H1 (cell line): ENCODE measurements at regions not wholly inside any gene's neighbourhood (a gene's known extent, or its start where the extent isn't known, plus 50 kb on each side); places are given as distances from the start of the nearest gene placed in this dataset.

Experiments used
- CTCF ChIA-PET: fragments of 300-600 bp; sonication (Branson Sonifier 250); formaldehyde crosslinking; loops from one replicate; lab custom pipeline; 2021; ENCODE audit not compliant: partially characterized antibody; lab: Charles Lee
- POLR2A ChIA-PET: fragments of 300-600 bp; sonication (Branson Sonifier 250); formaldehyde crosslinking; loops from one replicate; lab custom pipeline; 2021; ENCODE audit warnings: inconsistent platforms; ENCODE audit not compliant: partially characterized antibody; lab: Charles Lee
- DNase-seq, 2 experiments: peaks; one replicate each; pipeline versions ENCODE4 v3.0.0 to v3.0.0-alpha.2; 2010 to 2022; ENCODE audit warnings: low spot score in 2 of 2, low read depth in 1 of 2, mixed read lengths in 1 of 2
- FAIRE-seq: peaks from 2 replicates; lab custom pipeline; 2011; peaks lifted over from hg19 to GRCh38; lab: Jason Lieb, UNC
- H2AFZ ChIP-seq: 2 replicates; pipeline ENCODE4 v1.8.1; 2012; ENCODE audit warnings: low read length, inconsistent platforms
- H2AK5ac ChIP-seq: 2 replicates; pipeline ENCODE4 v1.6.1; 2013; ENCODE audit warnings: low read depth, low read length
- H2BK120ac ChIP-seq: replicated peaks from 2 replicates; pipeline ENCODE3; 2013; ENCODE audit warnings: low read depth, low read length, inconsistent platforms
- H2BK12ac ChIP-seq: 2 replicates; pipeline ENCODE4 v1.6.1; 2013; ENCODE audit warnings: low read depth, low read length
- H2BK15ac ChIP-seq: 2 replicates; pipeline ENCODE4 v1.6.1; 2013; ENCODE audit warnings: low read length
- H2BK20ac ChIP-seq: 2 replicates; pipeline ENCODE4 v1.6.1; 2013; ENCODE audit warnings: low read length
- H2BK5ac ChIP-seq: 2 replicates; pipeline ENCODE4 v1.6.1; 2013; ENCODE audit warnings: low read depth, low read length
- H3K14ac ChIP-seq: 2 replicates; pipeline ENCODE4 v1.6.1; 2013; ENCODE audit warnings: inconsistent platforms; ENCODE audit not compliant: insufficient read length
- H3K18ac ChIP-seq: 2 replicates; pipeline ENCODE4 v1.6.1; 2013; ENCODE audit warnings: low read length; ENCODE audit errors: extremely low read depth
- H3K23ac ChIP-seq: 2 replicates; pipeline ENCODE4 v1.6.1; 2013; ENCODE audit warnings: inconsistent platforms; ENCODE audit not compliant: insufficient read length
- H3K23me2 ChIP-seq: 2 replicates; pipeline ENCODE4 v1.6.1; 2013; ENCODE audit warnings: low read depth, low read length
- H3K27ac ChIP-seq: 2 replicates; pipeline ENCODE4 v1.6.1; 2011; ENCODE audit warnings: low read depth, low read length, inconsistent platforms
- H3K27me3 ChIP-seq, 4 experiments: replicated peaks in 1 of 4; 1 replicate in 1 of 4; 2 replicates in 3 of 4; pipeline versions ENCODE4 v1.6.1 to v1.8.1; 2011 to 2013; ENCODE audit warnings: low read length in 3 of 4, mild to moderate bottlenecking in 3 of 4, inconsistent platforms in 2 of 4, mixed read lengths in 2 of 4, moderate library complexity in 1 of 4; ENCODE audit not compliant: control insufficient read depth in 3 of 4, insufficient read depth in 3 of 4; ENCODE audit errors: extremely low read depth in 1 of 4
- H3K36me3 ChIP-seq, 4 experiments: 2 replicates each; pipeline versions ENCODE4 v1.6.1 to v1.8.1; 2011 to 2013; ENCODE audit warnings: mild to moderate bottlenecking in 4 of 4, low read length in 3 of 4, moderate library complexity in 2 of 4, control low read depth in 1 of 4, inconsistent platforms in 1 of 4; ENCODE audit not compliant: insufficient read depth in 4 of 4, control insufficient read depth in 2 of 4
- H3K4ac ChIP-seq: replicated peaks from 2 replicates; pipeline ENCODE3; 2013; ENCODE audit warnings: low read length, low read depth, mixed read lengths, inconsistent platforms; ENCODE audit not compliant: insufficient read length
- H3K4me1 ChIP-seq, 4 experiments: replicated peaks in 1 of 4; 1 replicate in 1 of 4; 2 replicates in 3 of 4; pipeline versions ENCODE4 v1.6.1 to v1.8.1; 2011 to 2013; ENCODE audit warnings: low read length in 3 of 4, inconsistent platforms in 2 of 4, mixed read lengths in 1 of 4; ENCODE audit not compliant: insufficient read depth in 4 of 4, control insufficient read depth in 3 of 4
- H3K4me2 ChIP-seq, 2 experiments: 2 replicates each; pipeline versions ENCODE4 v1.6.1 to v1.8.1; 2011 to 2013; ENCODE audit warnings: low read depth in 2 of 2, low read length in 2 of 2, control low read depth in 1 of 2, inconsistent platforms in 1 of 2, mild to moderate bottlenecking in 1 of 2; ENCODE audit not compliant: insufficient read depth in 1 of 2
- H3K4me3 ChIP-seq, 4 experiments: fragments of 200-600, 300-600 bp in 1 of 4; sonication (generic), shearing (Covaris generic), sonication (Bioruptor Twin) in 1 of 4; 2 replicates each; pipeline versions ENCODE4 v1.5.1 to v1.8.1; 2011 to 2016; ENCODE audit warnings: low read length in 4 of 4, low read depth in 3 of 4, control low read depth in 2 of 4, inconsistent platforms in 2 of 4, mild to moderate bottlenecking in 2 of 4, mixed read lengths in 1 of 4, moderate library complexity in 1 of 4; ENCODE audit not compliant: insufficient read depth in 2 of 4; ENCODE audit errors: extremely low read depth in 1 of 4
- H3K56ac ChIP-seq: replicated peaks from 2 replicates; pipeline ENCODE3; 2013; ENCODE audit warnings: low read depth, mild to moderate bottlenecking, mixed read lengths, low read length, inconsistent platforms; ENCODE audit not compliant: insufficient read length
- H3K79me1 ChIP-seq: 2 replicates; pipeline ENCODE4 v1.6.1; 2013; ENCODE audit warnings: low read depth, low read length, control low read depth
- H3K79me2 ChIP-seq, 2 experiments: 2 replicates each; pipeline versions ENCODE4 v1.6.1 to v1.8.1; 2012 to 2013; ENCODE audit warnings: low read length in 2 of 2, mild to moderate bottlenecking in 2 of 2, inconsistent platforms in 1 of 2; ENCODE audit not compliant: insufficient read depth in 2 of 2, control insufficient read depth in 1 of 2
- H3K9ac ChIP-seq, 4 experiments: replicated peaks in 1 of 4; 1 replicate in 1 of 4; 2 replicates in 3 of 4; pipeline versions ENCODE4 v1.6.1 to v1.8.1; 2011 to 2013; ENCODE audit warnings: low read depth in 3 of 4, low read length in 3 of 4, control low read depth in 2 of 4, mild to moderate bottlenecking in 2 of 4, moderate library complexity in 2 of 4, inconsistent platforms in 1 of 4; ENCODE audit errors: extremely low read depth in 1 of 4
- H3K9me3 ChIP-seq, 2 experiments: 2 replicates each; pipeline versions ENCODE4 v1.6.1 to v1.8.1; 2012 to 2013; ENCODE audit warnings: mild to moderate bottlenecking in 2 of 2, moderate library complexity in 2 of 2, control low read depth in 1 of 2, inconsistent platforms in 1 of 2, low read depth in 1 of 2, low read length in 1 of 2, mixed read lengths in 1 of 2; ENCODE audit not compliant: insufficient read depth in 2 of 2
- H4K20me1 ChIP-seq, 2 experiments: replicated peaks in 1 of 2; 2 replicates each; pipeline versions ENCODE3 to v1.8.1; 2011 to 2013; ENCODE audit warnings: inconsistent platforms in 2 of 2, low read length in 2 of 2, mild to moderate bottlenecking in 1 of 2; ENCODE audit not compliant: insufficient read depth in 2 of 2, control insufficient read depth in 1 of 2
- H4K5ac ChIP-seq: 2 replicates; pipeline ENCODE4 v1.6.1; 2013; ENCODE audit warnings: low read length, low read depth, mixed read lengths, inconsistent platforms; ENCODE audit not compliant: insufficient read length
- H4K8ac ChIP-seq: 2 replicates; pipeline ENCODE4 v1.8.0; 2013; ENCODE audit warnings: mild to moderate bottlenecking, moderate library complexity, low read length, inconsistent platforms; ENCODE audit not compliant: insufficient read depth; ENCODE audit errors: extremely low read depth
- H4K91ac ChIP-seq: replicated peaks from 2 replicates; pipeline ENCODE3; 2013; ENCODE audit warnings: low read length, mixed read lengths, inconsistent platforms; ENCODE audit not compliant: insufficient read length
- CTBP2 ChIP-seq: IDR thresholded peaks from 2 replicates; pipeline ENCODE4 v1.7.0; 2011; ENCODE audit warnings: borderline replicate concordance, mild to moderate bottlenecking, moderate library complexity, mixed read lengths, low read length; ENCODE audit not compliant: insufficient read depth, insufficient read length
- CTCF ChIP-seq, 3 experiments: IDR thresholded peaks; 1 replicate in 2 of 3; 2 replicates in 1 of 3; pipeline versions ENCODE4 v1.5.1 to v1.6.1; 2011; ENCODE audit warnings: low read length in 3 of 3, mild to moderate bottlenecking in 3 of 3, inconsistent platforms in 2 of 3, low read depth in 1 of 3, moderate library complexity in 1 of 3; ENCODE audit not compliant: insufficient read depth in 1 of 3; ENCODE audit errors: control extremely low read depth in 1 of 3
- JUN ChIP-seq: IDR thresholded peaks from 2 replicates; pipeline ENCODE4 v1.6.1; 2011; ENCODE audit warnings: low read depth, mild to moderate bottlenecking, improper control_type of control experiment, low read length
- KDM1A ChIP-seq: fragments of 200-600, 300-600 bp; sonication (generic); IDR thresholded peaks from 2 replicates; pipeline ENCODE4 v1.7.1; 2016; ENCODE audit warnings: mild to moderate bottlenecking, low read length, borderline replicate concordance
- KDM5A ChIP-seq: fragments of 200-600 bp; IDR thresholded peaks from 2 replicates; pipeline ENCODE4 v1.7.1; 2012; ENCODE audit warnings: mild to moderate bottlenecking, low read length, inconsistent platforms, mixed read lengths
- SP2 ChIP-seq: IDR thresholded peaks from 2 replicates; pipeline ENCODE4 v1.6.1; 2012; ENCODE audit warnings: mild to moderate bottlenecking, low read length, inconsistent platforms
- WGBS, 2 experiments: shearing (Covaris generic) in 1 of 2; methylation state at CpG; one replicate each; pipeline versions ENCODE4 v1.1.6 to v1.1.7; 2013 to 2015; ENCODE audit warnings: low lambda C conversion rate in 2 of 2, mixed read lengths in 2 of 2, inconsistent platforms in 1 of 2, low coverage in 1 of 2, missing lambda C conversion rate in 1 of 2; ENCODE audit not compliant: insufficient replicate concordance in 2 of 2, insufficient coverage in 1 of 2, insufficient read length in 1 of 2; ENCODE audit errors: extremely low coverage in 1 of 2, missing lambda C conversion rate in 1 of 2; 5-methylcytosine and 5-hydroxymethylcytosine counted together

GRCh38 chr2:45103351-45104345 lies 94.4 kb upstream of the SIX2 start:
- Histone ChIP-seq H3K14ac (no peak overlapping the region), H2BK5ac (no peak overlapping the region), H3K27me3 (no peaks in the 10 kb centered on the region), H4K20me1 (no peaks in the 10 kb centered on the region), H3K23me2 (no peaks in the 10 kb centered on the region), H4K91ac (no peak overlapping the region), H4K8ac (no peak overlapping the region), H3K4me1 (no peaks in the 10 kb centered on the region), H3K4me3 (no peak overlapping the region), H3K27ac (no peak overlapping the region), H3K9ac (no peak overlapping the region), H3K18ac (no peak overlapping the region), H2AK5ac (no peak overlapping the region), H3K79me1 (no peaks in the 10 kb centered on the region), H3K36me3 (no peaks in the 10 kb centered on the region), H2BK120ac (no peak overlapping the region), H2BK20ac (no peak overlapping the region), H3K79me2 (no peaks in the 10 kb centered on the region), H2AFZ (no peak overlapping the region), H3K9me3 (no peaks in the 10 kb centered on the region), H4K5ac (no peak overlapping the region), H3K23ac (no peak overlapping the region), H2BK12ac (no peak overlapping the region), H3K4me2 (no peak overlapping the region), H2BK15ac (no peak overlapping the region), H3K56ac (no peak overlapping the region), H3K4ac (no peak overlapping the region)
- FAIRE-seq, result no peak
- WGBS, 2 experiments, result 82% methylated on average over 8 of the region's 8 CpGs; no CpG with 5 or more reads in 1 of the 2 experiments
- DNase-seq, result no peak
- ChIA-PET CTCF (interaction anchor here (0.5 to 1.8 kb wide), 3 partner anchors 13 to 65 kb away, joined by 4 to 8 read pairs (median 4); no protein-coding TSS in a partner anchor), POLR2A (interaction anchor here (1.0 kb wide), 1 partner anchor 153 kb away, joined by 3 read pairs; no protein-coding TSS in a partner anchor)
- TF ChIP-seq CTCF (IDR thresholded peaks at IDR 0.05; ENCODE audit: control extremely low read depth in 1 of 3, insufficient read depth in 1 of 3, low read depth in 1 of 3, low read length in 3 of 3) (no peak), KDM5A (no peak), KDM1A (no peak), SP2 (no peak), CTBP2 (no peak), JUN (no peak)
